Left hindlimb (tissue), 1 donor: ENCODE measurements at regions not wholly inside any gene's neighbourhood (a gene's known extent, or its start where the extent isn't known, plus 50 kb on each side); places are given as distances from the start of the nearest gene placed in this dataset.

Experiments
- DNase-seq: peaks from one replicate; pipeline ENCODE4 v3.0.0-alpha.2; 2018

DNA sequence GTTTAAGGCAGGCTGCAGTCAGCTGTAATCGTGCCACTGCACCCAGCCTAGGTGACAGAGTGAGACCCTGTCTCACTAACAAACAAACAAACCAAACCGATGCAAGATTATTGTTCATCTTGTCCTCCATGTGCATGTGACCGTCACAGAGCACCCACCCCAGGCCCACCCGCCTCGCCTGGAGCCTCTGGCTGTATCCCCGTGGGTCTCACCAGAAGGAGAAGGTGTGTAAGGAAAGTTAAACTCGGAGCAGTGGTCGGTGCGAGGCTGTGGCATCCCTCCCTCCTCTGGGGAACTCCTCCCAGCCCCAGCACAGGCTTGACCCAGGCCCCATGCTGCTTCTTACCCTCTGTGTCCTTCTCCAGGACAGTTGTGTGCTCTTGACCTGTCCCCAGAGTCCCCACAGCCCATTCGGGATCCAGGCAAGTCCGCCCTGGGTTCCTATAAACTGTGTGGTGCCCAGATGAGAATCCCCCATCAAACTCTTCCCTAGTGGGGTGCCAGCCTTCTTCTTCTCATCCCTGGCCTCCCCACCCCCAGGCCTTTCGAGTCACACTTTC, 318.4 kb downstream of the AJAP1 start:
- no peak for DNase-seq

GRCh38 chr1:4971666-4972065, 317.3 kb downstream of the AJAP1 start:
- DNase-seq = no peak

DNA sequence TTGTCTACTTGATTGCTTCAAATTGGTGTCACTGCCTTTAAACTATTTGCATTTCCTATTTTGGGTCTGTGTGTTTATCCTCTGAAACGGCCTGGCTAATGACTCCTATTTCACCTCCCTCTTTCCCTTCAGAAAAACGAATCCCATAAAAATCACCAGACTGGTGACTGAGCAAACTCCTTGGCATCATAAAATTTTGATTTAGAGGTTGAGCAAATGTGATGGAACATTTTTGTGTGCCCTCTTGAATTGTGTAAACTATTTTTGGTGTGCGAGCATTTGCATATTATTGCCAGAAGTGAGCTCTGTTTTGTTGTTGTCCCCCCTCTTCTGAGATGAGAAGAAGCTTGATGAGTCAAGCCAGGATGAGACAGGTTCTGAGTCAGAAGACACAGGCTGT, 316.1 kb downstream of the AJAP1 start:
- no peak for DNase-seq

DNA sequence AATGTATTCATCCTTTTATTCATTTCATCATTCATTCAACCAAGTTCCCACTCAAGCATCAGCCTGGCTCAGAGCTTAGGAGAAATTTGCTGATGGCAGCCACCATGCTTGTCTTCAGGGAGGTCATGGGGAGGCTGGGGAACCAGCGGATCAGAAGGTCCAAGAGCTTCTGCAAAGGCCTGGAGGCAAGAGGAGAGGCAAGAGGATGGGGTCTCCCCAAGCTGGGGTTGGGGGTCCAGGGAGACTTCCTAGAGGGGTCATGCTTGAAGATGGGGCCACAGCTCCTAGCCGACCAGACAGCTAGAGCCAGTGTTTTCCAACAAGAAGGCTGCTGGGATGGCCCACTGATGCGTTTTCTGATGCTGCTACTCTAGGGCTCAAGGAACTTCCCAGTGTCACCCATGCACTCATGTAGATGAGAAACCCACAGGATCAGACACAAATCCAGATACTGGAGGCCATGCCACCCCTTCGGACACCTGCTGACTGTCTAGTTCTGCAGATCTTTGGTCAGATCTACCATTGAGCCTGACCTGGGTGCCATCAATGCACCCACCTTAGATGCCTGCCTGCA, 315.2 kb downstream of the AJAP1 start:
- no peak for DNase-seq

GRCh38 chr1:4965346-4966075, 311.1 kb downstream of the AJAP1 start:
- no peak for DNase-seq

GRCh38 chr1:4964634-4965345, 310.4 kb downstream of the AJAP1 start:
- no peak for DNase-seq

DNA sequence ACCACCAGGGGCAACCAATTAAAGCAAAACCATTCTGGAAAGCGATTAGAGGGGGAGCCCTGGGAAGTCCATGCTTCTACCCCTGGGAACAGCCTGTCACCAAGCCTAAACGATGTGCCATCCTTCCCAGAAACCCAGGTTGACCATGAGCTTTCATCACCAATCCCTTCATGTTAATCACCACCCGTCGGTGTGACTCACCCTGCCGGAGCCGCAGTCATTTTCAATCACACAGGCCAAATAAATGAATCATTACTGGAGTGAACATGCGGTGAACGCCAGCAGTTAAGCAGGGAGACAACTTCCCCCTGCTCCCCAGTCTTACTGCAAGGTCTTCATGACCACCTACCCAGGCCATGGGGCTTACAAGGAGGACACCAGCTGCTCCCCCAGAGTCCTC, 308.8 kb downstream of the AJAP1 start:
- no peak for DNase-seq

- DNase-seq = no peak
These were observed 308.4 kb downstream of the AJAP1 start for GRCh38 chr1:4962836-4963235.

DNA sequence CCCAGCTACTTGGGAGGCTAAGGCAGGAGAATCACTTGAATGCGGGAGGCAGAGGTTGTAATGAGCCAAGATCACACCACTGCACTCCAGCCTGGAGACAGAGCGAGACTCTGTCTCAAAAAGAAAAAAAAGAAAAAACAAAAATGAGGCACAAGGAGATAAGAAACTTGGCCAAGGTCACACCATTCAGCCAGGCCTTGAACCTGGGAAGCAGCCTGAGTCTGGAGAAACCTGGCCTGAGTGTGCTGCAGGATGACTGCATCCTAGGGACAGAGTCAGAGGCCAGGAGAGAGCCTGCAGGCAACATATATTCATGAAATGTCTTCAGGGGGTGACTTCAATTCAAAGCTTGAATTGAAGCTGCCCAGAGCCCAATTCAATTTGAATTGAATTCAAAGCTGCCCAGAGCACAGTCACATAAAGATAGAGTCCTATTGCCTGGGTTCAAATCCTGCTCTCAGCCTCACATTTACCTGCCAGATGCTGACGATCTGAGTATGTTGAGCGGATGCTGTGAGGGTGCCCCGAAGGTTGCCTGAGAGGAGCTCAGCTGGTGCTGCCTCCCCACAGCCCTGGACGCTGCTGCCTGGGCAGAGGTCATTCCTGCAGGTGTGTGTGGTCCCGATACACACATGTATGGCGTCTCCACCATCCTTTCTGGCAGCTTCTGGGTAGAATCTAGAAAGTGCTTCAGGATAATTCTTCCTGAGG, 307.7 kb downstream of the AJAP1 start:
- DNase-seq = no peak

- no peak for DNase-seq
These were observed 306.5 kb downstream of the AJAP1 start for GRCh38 chr1:4960782-4961475.

GRCh38 chr1:4960336-4960735, 305.9 kb downstream of the AJAP1 start:
- DNase-seq = no peak

- no peak for DNase-seq
These were observed 304.8 kb downstream of the AJAP1 start for GRCh38 chr1:4959216-4959615.

DNA sequence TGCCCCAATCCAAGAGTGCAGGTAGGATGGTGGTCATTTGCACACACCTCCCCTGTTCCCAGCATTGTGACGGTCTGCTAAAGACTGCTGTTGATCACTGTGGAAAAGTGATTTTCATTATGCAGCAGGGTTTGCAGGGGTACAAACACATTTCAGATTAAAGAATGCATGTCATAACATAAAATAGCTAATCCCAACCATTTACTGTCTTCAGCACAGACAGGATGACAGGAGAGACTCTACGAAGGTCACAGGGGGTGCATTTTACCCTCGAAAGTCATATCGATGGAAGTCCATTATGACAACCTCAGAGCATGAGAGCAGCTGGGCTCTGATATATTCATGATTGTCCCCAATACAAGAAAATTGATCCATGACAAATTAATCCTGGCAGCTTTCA, 302.6 kb downstream of the AJAP1 start:
- no peak for DNase-seq

DNA sequence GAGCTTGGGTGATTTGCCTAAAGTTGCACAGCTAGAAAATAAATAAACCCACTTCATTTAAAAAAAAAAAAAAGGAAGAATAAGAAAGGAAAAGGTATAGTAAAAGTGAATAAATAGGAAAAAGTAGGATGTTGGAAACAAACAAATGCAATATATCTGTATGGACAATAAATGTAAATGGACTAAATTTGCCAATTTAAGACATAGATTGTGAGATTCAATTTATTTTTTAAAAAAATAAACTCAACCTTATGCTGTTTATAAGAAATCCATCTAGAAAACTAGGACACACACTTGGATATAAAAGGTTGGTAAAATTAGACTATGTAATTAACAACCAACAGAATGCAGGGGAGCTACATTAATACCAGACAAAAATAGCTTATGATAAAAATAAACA, 300.0 kb downstream of the AJAP1 start:
- DNase-seq = no peak

GRCh38 chr1:4951601-4952000, 297.2 kb downstream of the AJAP1 start:
- no peak for DNase-seq

DNA sequence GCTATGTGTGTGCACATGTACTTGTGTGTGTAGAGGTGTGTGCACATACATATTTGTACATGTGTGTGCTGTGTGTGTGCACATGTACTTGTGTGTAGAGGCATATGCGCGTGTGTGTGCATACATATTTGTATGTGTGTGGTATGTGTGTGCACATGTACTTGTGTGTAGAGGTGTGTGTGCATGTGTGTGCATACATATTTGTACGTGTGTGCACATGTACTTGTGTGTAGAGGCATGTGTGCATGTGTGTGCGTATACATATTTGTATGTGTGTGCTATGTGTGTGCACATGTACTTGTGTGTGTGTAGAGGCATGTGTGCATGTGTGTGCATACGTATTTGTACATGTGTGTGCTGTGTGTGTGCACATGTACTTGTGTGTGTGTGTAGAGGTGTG, 291.9 kb downstream of the AJAP1 start:
- no peak for DNase-seq

GRCh38 chr1:4944911-4945310, 290.5 kb downstream of the AJAP1 start:
- no peak for DNase-seq

DNA sequence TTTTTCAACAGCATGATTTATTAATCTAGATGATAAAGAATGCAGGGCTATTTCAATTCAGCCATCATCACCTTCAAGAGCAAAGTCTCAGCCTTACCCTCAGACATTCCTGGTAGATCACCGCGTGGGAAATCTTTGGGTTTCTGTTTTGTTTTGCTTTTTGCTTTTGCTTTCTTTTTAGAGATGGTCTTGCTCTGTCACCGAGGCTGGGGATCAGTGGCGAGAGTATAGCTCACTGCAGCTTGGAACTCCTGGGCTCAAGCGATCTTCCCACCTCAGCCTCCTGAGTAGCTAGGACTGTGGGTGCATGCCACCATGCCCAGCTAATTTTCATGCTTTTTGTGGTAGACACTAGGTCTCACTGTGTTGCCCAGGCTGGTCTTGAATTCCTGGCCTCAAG, 289.7 kb downstream of the AJAP1 start:
- no peak for DNase-seq

DNA sequence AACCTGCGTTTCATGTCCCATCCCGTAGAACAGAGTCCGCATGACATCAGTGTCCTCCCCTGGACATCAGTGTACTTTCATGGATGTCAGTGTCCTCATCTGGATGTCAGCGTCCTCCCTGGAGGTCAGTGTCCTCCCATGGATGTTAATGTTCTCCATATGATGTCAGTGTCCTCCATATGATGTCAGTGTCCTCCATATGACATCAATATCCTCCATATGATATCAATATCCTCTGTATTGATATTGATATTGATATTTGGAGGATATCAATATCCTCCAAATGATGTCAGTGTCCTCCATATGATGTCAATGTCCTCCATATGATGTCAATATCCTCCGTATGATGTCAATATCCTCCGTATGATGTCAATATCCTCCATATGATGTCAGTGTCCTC, 284.9 kb downstream of the AJAP1 start:
- no peak for DNase-seq

- no peak for DNase-seq
These were observed 283.6 kb downstream of the AJAP1 start for GRCh38 chr1:4937876-4938534.

DNA sequence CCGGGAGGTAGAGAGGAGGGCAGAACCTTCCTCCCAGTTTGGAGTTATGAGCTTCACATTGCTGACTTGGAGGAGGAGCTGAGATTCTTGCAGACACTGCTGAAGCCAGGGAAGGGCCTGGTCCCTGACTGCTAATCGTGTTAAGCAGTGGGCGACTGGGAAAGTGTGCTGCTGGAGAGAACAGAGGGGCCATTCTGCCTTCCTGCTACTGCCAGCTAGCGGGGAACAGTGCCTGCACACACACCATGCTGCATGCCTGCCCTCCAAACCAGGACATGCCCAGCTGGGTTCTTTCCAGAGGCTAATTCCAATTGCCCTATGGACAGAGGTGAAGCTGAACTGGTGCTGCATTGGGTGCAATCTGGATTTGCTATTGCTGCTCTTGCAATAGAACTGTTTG, 281.4 kb downstream of the AJAP1 start:
- DNase-seq = no peak

DNA sequence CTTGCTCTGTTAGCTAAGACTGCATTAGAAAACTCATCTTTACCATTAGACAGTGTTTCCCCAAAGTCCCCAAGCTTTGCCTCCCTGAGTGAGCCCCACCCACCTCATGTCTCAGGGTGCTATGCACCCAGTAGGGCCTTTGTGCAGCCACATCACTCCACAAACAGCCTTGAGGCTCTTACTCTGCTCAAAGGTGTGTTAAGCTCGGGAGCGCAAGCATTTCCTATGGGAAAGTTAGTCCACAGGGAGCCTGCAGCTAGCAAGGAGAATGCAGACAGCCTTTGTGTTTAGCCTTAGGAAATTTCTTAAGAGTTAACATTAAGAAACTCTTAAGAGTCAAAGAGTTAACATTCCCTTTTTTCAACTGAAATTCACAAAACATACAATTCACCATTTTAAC, 278.8 kb downstream of the AJAP1 start:
- DNase-seq = no peak
